Gastrocnemius medialis (tissue), 4 donors: ENCODE measurements at regions not wholly inside any gene's neighbourhood (a gene's known extent, or its start where the extent isn't known, plus 50 kb on each side); places are given as distances from the start of the nearest gene placed in this dataset.

Experiments used
- POLR2A ChIP-seq, 2 donors: fragments of 450-650 bp; IDR thresholded peaks; one replicate each; pipeline ENCODE4 v1.6.1; 2017; ENCODE audit warnings: antibody characterized with exemption in 2 of 2, mild to moderate bottlenecking in 2 of 2, moderate library complexity in 2 of 2
- TF ChIP-seq, protein P1 (sequence below), 5 experiments: fragments of 450-650 bp in 3 of 5; fragments of 200-600 bp in 2 of 5; sonication (generic) in 2 of 5; IDR thresholded peaks in 4 of 5; conservative IDR thresholded peaks in 1 of 5; 1 replicate in 4 of 5; 2 replicates in 1 of 5; pipeline ENCODE4 v1.5.1; 2016 to 2019; ENCODE audit warnings: antibody characterized with exemption in 5 of 5, mild to moderate bottlenecking in 3 of 5, moderate library complexity in 3 of 5

DNA sequence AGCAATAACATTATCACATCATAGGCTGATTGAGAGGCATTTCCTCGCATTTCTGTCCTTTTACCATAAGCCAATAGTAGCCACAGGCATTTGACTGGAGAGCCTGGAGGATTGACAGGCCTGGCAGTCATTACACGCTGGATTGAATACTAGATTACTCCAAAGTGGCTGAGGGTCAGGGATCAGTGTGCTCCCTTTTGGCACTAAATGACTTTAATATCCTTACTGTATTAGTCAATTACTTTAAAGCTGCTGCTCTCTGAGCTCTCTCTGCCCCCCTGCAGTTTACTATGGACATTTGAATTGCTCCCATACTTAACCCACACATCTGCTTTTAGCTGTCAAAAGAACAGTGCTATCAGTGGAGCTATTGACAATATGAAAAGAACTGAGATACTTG lies 302.0 kb downstream of the TFEC start:
- TF ChIP-seq, protein P1, sequence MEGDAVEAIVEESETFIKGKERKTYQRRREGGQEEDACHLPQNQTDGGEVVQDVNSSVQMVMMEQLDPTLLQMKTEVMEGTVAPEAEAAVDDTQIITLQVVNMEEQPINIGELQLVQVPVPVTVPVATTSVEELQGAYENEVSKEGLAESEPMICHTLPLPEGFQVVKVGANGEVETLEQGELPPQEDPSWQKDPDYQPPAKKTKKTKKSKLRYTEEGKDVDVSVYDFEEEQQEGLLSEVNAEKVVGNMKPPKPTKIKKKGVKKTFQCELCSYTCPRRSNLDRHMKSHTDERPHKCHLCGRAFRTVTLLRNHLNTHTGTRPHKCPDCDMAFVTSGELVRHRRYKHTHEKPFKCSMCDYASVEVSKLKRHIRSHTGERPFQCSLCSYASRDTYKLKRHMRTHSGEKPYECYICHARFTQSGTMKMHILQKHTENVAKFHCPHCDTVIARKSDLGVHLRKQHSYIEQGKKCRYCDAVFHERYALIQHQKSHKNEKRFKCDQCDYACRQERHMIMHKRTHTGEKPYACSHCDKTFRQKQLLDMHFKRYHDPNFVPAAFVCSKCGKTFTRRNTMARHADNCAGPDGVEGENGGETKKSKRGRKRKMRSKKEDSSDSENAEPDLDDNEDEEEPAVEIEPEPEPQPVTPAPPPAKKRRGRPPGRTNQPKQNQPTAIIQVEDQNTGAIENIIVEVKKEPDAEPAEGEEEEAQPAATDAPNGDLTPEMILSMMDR (IDR thresholded peaks at IDR 0.05 in 4 of 5, conservative IDR thresholded peaks at IDR 0.05 in 1 of 5): no peak
- no peak for TF ChIP-seq POLR2A (IDR thresholded peaks at IDR 0.05)
